Inflammatory macrophage treated with lipopolysaccharide for 4 hours (primary cell): ENCODE measurements at regions not wholly inside any gene's neighbourhood (a gene's known extent, or its start where the extent isn't known, plus 50 kb on each side); places are given as distances from the start of the nearest gene placed in this dataset.
A peak's percentile ranks its signal among the peaks of the same experiment; 100 is the strongest.
"Not testable (repeated sequence)": the region's sequence is repeated elsewhere in the genome, so short reads cannot be mapped to it uniquely, and the experiment has no call there.

ENCODE experiments used
- DNase-seq: peaks from one replicate; pipeline ENCODE4 v3.0.0-alpha.2; 2020

DNA sequence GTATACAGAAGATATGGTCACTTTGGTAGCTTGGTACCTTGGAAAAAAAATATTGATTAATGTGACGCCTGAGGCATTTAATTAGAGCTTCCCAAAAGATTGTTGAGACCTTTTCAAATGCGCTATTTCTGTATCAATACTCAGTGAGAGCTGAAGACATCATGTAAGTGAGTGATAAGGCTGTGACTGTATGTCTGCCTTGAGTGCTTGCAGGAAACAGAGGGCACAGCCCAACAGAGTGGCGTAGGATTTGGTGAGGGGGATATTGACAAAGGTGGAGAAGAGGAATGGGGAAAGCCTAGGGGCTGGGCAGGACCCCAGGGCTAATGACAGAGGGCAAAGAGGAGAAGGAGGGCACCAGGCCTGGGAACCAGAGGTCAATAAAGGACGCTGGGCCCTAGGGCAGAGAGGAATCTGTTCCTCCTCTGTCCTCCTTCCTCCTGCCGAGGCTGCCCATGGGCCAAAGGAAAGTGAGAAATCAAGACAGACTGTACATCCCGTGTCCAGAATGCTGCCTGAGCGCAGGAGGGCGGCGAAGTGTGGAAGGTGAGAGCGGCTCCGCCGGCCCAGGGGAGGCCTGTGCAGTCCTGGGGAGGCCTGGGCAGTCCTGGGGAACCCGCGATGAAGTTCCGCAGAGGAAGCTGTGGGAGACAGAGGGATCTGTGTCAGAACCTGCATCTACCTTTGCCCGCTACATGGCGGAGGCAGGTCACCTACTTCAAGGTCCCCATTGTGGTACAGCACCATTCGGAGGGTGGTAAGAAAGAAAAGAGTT lies 228.6 kb upstream of the PIEZO2 start:
- no peak for DNase-seq

DNA sequence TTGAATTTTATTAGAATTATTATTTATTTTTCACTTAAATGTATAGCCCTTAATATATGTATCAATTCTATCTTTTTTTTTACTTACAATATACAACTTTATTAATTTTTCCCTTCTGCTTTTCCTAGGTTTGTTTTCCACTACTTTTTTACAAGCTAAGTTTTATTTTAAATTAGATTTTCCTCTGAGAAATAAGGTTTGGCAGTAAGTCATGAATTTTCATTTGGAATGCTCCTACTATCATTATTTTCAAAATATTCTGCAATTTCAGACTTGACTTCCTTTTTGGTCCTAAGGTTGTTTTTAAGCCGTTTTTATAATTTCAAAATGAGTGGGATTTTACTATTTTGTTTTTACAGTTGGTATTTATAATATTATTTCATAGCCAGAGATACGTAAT lies 222.8 kb upstream of the PIEZO2 start:
- DNase-seq: no peak

DNA sequence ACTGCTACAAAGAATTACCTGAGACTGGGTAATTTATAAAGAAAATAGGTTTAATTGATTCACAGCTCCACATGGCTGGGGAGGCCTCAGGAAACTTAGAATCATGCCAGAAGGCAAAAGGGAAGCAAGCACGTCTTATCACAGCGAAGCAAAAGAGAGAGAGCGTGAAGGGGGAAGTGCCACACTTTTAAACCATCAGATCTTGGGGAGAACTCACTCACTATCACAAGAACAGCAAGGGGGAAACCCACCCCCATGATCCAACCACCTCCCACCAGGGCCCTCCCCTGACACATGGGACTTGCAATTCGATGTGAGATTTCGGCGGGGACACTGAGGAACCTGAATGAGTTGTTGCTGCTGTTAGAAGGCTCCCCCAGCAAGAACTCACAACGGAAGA lies 220.2 kb upstream of the PIEZO2 start:
- peak; percentile 36 for DNase-seq

DNA sequence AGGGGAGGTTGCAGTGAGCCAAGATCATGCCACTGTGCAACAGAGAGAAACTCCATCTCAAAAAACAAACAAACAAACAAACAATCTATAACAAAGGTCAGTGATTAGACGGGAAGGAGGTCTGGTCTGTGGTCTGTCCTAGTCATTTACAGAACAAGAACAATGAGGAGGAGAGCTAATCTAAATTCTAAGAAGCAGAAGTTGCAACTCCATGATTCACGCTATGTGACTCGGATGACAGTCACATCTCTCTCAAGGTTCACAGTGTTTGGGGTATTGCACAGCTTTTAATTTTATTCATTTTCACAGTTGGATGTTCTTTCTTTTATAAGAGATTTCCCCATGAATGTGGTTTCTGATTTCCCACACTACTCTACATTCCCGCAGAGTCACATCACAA lies 218.7 kb upstream of the PIEZO2 start:
- peak; percentile 76 for DNase-seq

GRCh38 chr18:11367351-11367750 lies 218.0 kb upstream of the PIEZO2 start:
- DNase-seq: no peak

- DNase-seq: peak; percentile 0
Measured at GRCh38 chr18:11366410-11366809, 217.0 kb upstream of the PIEZO2 start.

- no peak for DNase-seq
Measured at GRCh38 chr18:11362856-11363255, 213.5 kb upstream of the PIEZO2 start.

GRCh38 chr18:11361862-11362261 lies 212.5 kb upstream of the PIEZO2 start:
- DNase-seq: not testable (repeated sequence)

DNA sequence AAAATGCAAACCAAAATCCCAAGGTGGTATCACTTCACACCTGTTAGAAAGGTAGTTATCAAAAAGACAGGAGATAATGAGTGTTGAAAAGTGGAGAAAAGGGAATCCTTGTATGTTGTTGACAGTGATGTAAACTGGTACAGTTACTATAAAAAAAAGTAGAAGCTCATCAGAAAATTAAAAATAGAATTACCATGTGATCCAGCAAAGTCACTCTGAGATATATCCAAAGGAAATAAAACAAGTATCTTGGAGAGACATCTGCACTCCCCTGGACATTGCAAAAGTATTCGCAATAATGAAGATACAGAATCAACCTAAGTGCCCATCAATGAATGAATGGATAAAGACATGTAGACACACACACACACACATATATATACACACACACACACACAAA lies 208.3 kb upstream of the PIEZO2 start:
- DNase-seq: no peak

- not testable (repeated sequence) for DNase-seq
Measured at GRCh38 chr18:11344576-11344975, 195.2 kb upstream of the PIEZO2 start.

DNA sequence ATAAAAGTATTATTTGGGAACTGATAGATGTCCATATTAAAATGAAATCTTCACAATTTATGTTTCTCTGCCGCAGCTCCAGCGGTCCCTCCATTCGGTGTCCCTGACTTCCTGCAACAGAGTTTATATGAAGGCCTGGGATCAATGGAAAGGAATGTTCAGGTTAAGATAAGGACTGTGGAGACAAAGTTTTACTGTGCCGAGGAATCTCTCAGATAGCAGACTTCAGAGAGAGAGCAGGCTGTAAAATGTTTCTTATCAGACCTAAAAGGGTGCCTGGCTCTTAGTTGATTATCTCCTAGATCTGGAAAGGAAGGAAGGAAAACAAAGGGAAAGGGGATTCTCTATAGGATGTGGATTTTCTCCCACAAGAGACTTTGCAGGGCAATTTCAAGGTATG lies 193.7 kb upstream of the PIEZO2 start:
- DNase-seq: no peak

DNA sequence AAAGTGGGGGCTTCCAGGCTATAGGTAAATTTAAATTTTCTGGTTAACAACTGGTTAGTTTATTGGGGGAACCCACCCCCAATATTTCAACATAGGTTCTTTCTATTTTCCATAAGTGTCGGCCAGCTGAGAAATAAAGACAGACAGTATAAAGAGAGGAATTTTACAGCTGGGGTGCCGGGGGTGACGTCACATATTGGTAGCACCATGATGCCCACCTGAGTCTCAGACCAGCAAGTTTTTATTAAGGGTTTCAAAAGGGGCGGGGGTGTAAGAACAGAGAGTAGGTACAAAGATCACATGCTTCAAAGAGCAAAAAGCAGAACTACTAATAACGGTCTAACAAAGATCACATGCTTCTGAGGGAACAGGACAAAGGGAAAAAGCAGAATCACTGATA lies 192.7 kb upstream of the PIEZO2 start:
- not testable (repeated sequence) for DNase-seq

GRCh38 chr18:11339188-11339775 lies 189.9 kb upstream of the PIEZO2 start:
- DNase-seq: no peak

DNA sequence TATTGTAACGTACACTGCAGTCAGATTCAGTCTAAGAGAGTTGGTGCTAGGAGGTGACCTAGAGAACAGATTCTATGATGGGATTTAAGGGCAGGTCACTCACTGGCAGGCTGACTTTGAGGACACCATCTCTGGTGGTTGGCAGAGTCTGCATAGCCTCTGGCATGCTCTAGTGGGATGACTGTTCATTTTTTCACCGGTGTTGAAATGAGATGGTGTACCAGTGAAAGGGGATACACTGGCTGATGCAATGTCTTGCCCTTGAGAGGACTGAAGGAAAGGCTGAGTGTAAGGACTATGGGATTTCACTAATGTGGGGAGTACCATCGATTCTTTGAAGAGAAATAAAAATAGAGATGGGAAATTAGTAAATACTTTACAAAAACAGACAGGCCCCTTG lies 186.9 kb upstream of the PIEZO2 start:
- DNase-seq: no peak

- DNase-seq: no peak
Measured at GRCh38 chr18:11327391-11328009, 178.1 kb upstream of the PIEZO2 start.

DNA sequence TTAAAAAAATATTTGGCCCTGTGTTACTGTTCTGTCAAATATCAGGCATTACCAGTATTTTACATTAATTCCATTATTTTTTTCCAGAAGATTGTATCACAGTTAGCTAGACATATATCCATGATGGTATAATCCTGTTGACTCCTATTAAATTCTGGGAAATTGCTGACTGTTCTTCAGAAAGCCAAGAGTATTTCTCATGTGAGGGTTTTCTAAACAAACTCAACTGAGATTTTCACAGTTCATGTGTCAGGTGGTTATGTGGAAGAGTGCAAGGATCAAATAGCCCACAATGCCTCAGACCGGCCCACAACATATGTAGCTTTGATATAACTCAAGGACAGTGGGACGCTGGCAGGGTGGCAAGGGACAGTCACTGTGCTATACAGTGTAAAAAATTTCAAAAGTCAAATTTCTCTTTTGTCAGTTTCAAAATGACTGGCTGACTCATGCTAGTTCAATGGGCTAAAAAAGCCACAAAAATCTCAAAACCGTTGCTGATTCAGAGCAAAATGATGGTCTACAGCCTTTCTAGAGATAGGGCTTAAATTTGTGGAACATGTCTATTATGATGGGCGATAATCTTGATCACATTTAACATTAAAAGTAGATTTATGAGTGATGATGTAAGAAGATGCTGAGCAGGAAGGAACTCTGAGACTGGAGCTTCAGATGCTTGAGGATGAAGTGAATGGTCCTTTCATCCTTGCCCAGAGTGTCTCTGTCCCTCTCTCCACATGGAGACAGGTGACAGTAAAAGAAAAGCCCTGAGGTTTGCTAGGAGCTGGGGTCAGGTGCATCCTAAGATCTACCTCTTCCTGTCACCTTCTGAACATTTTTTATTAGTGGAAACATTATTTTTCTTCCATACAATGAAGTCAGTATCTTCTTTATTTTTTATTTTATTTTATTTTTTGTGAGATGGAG lies 175.8 kb upstream of the PIEZO2 start:
- DNase-seq: peak; percentile 5

- DNase-seq: no peak
Measured at GRCh38 chr18:11324510-11324909, 175.1 kb upstream of the PIEZO2 start.

- no peak for DNase-seq
Measured at GRCh38 chr18:11323359-11323819, 174.0 kb upstream of the PIEZO2 start.

DNA sequence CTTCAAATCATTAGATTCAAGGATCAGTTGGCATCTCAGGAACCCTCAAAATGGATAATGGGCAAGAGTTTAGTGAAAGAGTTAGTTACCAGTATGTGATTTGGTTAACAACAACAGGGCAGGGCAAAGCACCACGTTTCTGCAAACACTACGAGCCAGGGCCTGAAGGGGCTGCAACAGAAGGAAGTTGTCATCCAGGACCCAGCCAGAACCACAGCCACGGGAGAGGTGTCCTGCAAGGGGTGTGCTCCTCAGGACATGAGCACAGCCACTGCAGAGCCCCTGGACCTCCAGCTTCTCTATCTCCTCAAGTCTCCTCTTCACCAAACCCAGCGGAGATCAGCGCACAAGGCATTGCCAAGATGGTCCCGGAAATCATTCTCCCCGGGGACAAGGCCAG lies 173.3 kb upstream of the PIEZO2 start:
- no peak for DNase-seq

DNA sequence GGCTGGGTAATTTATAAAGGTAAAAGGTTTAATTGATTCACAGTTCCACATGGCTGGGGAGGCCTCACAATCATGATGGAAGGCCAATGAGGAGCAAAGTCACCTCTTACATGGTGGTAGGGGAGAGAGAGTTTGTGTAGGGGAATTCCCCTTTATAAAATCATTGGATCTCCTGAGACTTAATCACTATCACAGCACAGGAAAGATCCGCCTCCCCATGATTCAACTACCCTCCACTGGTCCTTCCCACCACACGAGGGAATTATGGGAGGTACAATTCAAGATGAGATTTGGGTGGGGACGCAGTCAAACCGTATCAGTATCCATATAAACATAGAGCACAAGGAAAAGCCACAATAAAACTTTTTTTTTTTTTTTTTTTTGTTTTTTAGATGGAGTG lies 172.6 kb upstream of the PIEZO2 start:
- DNase-seq: no peak

GRCh38 chr18:11320986-11321385 lies 171.6 kb upstream of the PIEZO2 start:
- DNase-seq: no peak

GRCh38 chr18:11316546-11316945 lies 167.2 kb upstream of the PIEZO2 start:
- DNase-seq: no peak

DNA sequence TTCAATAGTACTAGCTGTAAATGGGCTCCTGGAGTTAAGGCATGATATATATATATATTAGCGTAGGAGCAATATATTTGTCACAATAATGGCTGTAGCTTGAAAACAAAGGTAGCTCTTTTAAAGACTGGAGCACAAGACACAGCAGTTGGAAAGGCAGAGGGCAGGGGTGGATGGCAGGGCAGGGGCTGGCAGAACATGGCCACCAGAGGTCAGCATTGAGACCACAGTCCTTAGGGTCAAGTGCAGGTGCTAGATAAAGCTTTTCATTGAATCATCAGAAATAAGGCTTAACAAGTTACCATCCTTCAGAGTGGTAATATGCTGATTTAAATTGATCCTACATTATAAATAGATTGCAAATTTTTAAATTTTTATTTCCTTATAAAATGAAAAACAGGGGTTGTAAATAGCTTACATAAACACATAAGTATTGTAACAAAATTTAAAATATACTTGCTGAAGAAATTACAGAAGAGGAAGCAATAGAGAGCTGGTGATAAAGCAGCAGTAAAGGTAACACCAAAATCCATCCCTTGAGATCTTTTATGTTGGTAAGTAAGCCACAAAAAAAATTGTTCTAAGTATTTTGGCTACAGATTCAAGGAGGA lies 161.2 kb upstream of the PIEZO2 start:
- DNase-seq: peak; percentile 41
